ENCODE measurements at regions not wholly inside any gene's neighbourhood (a gene's known extent, or its start where the extent isn't known, plus 50 kb on each side); places are given as distances from the start of the nearest gene placed in this dataset.
A peak's percentile ranks its signal among the peaks of the same experiment; 100 is the strongest.

- no peak for DNase-seq (ENCODE audit: insufficient read length, low spot score, missing footprints)
- TF ChIP-seq, protein P1, sequence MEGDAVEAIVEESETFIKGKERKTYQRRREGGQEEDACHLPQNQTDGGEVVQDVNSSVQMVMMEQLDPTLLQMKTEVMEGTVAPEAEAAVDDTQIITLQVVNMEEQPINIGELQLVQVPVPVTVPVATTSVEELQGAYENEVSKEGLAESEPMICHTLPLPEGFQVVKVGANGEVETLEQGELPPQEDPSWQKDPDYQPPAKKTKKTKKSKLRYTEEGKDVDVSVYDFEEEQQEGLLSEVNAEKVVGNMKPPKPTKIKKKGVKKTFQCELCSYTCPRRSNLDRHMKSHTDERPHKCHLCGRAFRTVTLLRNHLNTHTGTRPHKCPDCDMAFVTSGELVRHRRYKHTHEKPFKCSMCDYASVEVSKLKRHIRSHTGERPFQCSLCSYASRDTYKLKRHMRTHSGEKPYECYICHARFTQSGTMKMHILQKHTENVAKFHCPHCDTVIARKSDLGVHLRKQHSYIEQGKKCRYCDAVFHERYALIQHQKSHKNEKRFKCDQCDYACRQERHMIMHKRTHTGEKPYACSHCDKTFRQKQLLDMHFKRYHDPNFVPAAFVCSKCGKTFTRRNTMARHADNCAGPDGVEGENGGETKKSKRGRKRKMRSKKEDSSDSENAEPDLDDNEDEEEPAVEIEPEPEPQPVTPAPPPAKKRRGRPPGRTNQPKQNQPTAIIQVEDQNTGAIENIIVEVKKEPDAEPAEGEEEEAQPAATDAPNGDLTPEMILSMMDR (IDR thresholded peaks at IDR 0.05; ENCODE audit: extremely low read depth, low read depth, low read length): no peak
- H3K4me1 ChIP-seq (ENCODE audit: insufficient read depth, low read length): peaks cover 5% of the 10 kb centered on the region
- no peaks in the 10 kb centered on the region for H3K79me2 ChIP-seq (ENCODE audit: insufficient read depth, low read length)
- no peak overlapping the region for H3K4me3 ChIP-seq (ENCODE audit: insufficient read depth, low read length)
- H3K9me3 ChIP-seq (ENCODE audit: low read depth, low read length): peaks cover 5% of the 10 kb centered on the region
- H3K36me3 ChIP-seq (ENCODE audit: insufficient read depth, low read length): no peaks in the 10 kb centered on the region
- no peaks in the 10 kb centered on the region for H3K27me3 ChIP-seq (ENCODE audit: insufficient read depth, low read length)
- no peaks in the 10 kb centered on the region for H4K20me1 ChIP-seq (ENCODE audit: insufficient read depth, low read length)
- no peak overlapping the region for H3K4me2 ChIP-seq (ENCODE audit: insufficient read depth, low read length)
- H2AFZ ChIP-seq (ENCODE audit: low read length): no peak overlapping the region
- no peak overlapping the region for H3K27ac ChIP-seq (ENCODE audit: low read depth, low read length)
Observed at GRCh38 chr10:62466590-62466989, 92.4 kb downstream of the ZNF365 start.

- TF ChIP-seq, protein P1 (IDR thresholded peaks at IDR 0.05; ENCODE audit: extremely low read depth, low read depth, low read length): no peak
- Histone ChIP-seq H3K27me3 (ENCODE audit: insufficient read depth, low read length) (no peaks in the 10 kb centered on the region), H3K4me3 (ENCODE audit: insufficient read depth, low read length) (no peak overlapping the region), H3K27ac (ENCODE audit: low read depth, low read length) (no peak overlapping the region), H3K79me2 (ENCODE audit: insufficient read depth, low read length) (no peaks in the 10 kb centered on the region), H3K4me1 (ENCODE audit: insufficient read depth, low read length) (peaks cover 10% of the 10 kb centered on the region), H2AFZ (ENCODE audit: low read length) (no peak overlapping the region), H3K9me3 (ENCODE audit: low read depth, low read length) (peaks cover 5% of the 10 kb centered on the region), H3K36me3 (ENCODE audit: insufficient read depth, low read length) (no peaks in the 10 kb centered on the region), H4K20me1 (ENCODE audit: insufficient read depth, low read length) (no peaks in the 10 kb centered on the region), H3K4me2 (ENCODE audit: insufficient read depth, low read length) (no peak overlapping the region)
- peak; percentile 61 for DNase-seq (ENCODE audit: insufficient read length, low spot score, missing footprints)
Observed at GRCh38 chr10:62467527-62467926, 93.4 kb downstream of the ZNF365 start.

DNA sequence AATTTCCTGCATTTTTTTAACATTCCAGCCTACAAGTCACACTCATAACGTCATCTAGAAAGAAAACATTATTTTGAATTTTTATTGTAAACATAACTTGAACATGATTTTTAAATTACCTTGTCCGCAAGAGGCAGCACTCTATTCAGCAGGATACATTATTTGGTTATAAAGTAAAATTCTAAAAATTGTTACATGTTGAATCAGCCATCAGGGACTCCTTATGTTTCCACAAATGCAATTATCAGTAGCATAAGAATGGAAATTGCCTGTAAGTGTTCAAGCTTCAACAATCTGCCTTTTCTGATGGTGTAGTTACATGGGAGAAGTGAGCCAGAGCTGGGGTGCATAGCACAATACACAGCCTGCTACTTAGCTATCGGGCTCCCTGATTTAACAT lies 97.5 kb downstream of the ZNF365 start:
- no peak overlapping the region for H3K4me2 ChIP-seq (ENCODE audit: insufficient read depth, low read length)
- peak; percentile 83 for DNase-seq (ENCODE audit: insufficient read length, low spot score, missing footprints)

GRCh38 chr10:62473241-62473640 lies 99.1 kb downstream of the ZNF365 start:
- Histone ChIP-seq H2AFZ (ENCODE audit: low read length) (no peak overlapping the region), H3K9me3 (ENCODE audit: low read depth, low read length) (no peaks in the 10 kb centered on the region), H3K4me2 (ENCODE audit: insufficient read depth, low read length) (no peak overlapping the region), H4K20me1 (ENCODE audit: insufficient read depth, low read length) (no peaks in the 10 kb centered on the region), H3K4me3 (ENCODE audit: insufficient read depth, low read length) (no peak overlapping the region), H3K4me1 (ENCODE audit: insufficient read depth, low read length) (peaks cover 5% of the 10 kb centered on the region), H3K79me2 (ENCODE audit: insufficient read depth, low read length) (no peaks in the 10 kb centered on the region), H3K27ac (ENCODE audit: low read depth, low read length) (no peak overlapping the region), H3K27me3 (ENCODE audit: insufficient read depth, low read length) (peaks cover 2% of the 10 kb centered on the region), H3K36me3 (ENCODE audit: insufficient read depth, low read length) (no peaks in the 10 kb centered on the region)
- TF ChIP-seq, protein P1 (IDR thresholded peaks at IDR 0.05; ENCODE audit: extremely low read depth, low read depth, low read length): no peak
- no peak for DNase-seq (ENCODE audit: insufficient read length, low spot score, missing footprints)

More for the DNA sequence above, 97.5 kb downstream of the ZNF365 start:
- Histone ChIP-seq H3K9me3 (ENCODE audit: low read depth, low read length) (no peaks in the 10 kb centered on the region), H3K4me3 (ENCODE audit: insufficient read depth, low read length) (no peak overlapping the region), H3K27me3 (ENCODE audit: insufficient read depth, low read length) (peaks cover 2% of the 10 kb centered on the region), H3K27ac (ENCODE audit: low read depth, low read length) (no peak overlapping the region), H3K4me1 (ENCODE audit: insufficient read depth, low read length) (peaks cover 10% of the 10 kb centered on the region), H4K20me1 (ENCODE audit: insufficient read depth, low read length) (no peaks in the 10 kb centered on the region), H2AFZ (ENCODE audit: low read length) (no peak overlapping the region), H3K36me3 (ENCODE audit: insufficient read depth, low read length) (no peaks in the 10 kb centered on the region), H3K79me2 (ENCODE audit: insufficient read depth, low read length) (no peaks in the 10 kb centered on the region)
- TF ChIP-seq, protein P1 (IDR thresholded peaks at IDR 0.05; ENCODE audit: extremely low read depth, low read depth, low read length): no peak
